ENCODE measurements at regions not wholly inside any gene's neighbourhood (a gene's known extent, or its start where the extent isn't known, plus 50 kb on each side); places are given as distances from the start of the nearest gene placed in this dataset.

DNA sequence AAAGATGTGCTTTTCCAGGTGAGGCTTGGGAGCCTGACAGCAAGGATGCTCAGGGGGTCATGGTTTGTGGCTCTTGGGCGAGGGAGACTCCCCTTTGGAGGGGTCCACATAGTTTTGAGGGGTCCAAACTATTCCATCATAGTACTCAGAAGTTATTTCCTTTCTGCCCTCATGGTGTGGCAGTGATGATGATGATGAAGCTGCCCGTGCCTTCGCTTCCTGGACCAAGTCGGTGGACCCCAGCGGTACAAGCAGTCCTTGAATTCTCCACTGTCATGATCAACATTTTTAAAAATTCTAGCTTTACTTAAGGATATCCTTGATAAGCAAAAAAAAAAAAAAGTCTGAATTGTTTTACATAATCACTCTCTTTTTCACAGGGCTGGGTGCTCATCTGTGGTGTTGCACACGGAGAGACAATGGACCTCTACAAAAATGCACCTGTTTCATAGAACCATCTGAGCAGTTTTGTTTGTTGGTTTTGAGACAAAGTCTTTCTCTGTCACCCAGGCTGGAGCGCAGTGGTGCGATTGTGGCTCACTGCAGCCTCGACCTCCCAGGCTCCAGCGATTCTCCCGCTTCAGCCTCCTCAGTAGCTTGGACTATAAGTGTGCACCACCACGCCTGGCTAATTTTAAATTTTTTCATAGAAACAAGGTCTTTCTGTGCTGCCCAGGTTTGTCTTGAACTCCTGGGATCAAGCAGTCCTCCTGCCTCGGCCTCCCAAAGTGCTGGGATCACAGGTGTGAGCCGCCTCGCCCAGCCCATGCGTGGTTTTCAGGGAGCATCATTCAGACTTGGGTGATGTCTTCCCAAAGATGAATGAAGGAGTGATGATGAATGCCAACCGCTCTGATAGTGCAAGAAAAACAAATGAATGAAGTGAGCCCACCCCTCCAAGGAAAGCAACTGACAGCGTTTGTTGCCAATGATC, 271.4 kb upstream of the HDAC4 start:
- TF ChIP-seq, protein P1, sequence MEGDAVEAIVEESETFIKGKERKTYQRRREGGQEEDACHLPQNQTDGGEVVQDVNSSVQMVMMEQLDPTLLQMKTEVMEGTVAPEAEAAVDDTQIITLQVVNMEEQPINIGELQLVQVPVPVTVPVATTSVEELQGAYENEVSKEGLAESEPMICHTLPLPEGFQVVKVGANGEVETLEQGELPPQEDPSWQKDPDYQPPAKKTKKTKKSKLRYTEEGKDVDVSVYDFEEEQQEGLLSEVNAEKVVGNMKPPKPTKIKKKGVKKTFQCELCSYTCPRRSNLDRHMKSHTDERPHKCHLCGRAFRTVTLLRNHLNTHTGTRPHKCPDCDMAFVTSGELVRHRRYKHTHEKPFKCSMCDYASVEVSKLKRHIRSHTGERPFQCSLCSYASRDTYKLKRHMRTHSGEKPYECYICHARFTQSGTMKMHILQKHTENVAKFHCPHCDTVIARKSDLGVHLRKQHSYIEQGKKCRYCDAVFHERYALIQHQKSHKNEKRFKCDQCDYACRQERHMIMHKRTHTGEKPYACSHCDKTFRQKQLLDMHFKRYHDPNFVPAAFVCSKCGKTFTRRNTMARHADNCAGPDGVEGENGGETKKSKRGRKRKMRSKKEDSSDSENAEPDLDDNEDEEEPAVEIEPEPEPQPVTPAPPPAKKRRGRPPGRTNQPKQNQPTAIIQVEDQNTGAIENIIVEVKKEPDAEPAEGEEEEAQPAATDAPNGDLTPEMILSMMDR (conservative IDR thresholded peaks at IDR 0.05; ENCODE audit: control insufficient read depth, insufficient read depth, low read depth, low read length) = no peak
- no peak for DNase-seq (ENCODE audit: low read depth)
- H3K4me3 ChIP-seq (ENCODE audit: control insufficient read depth, low read depth, low read length) = no peak overlapping the region

DNA sequence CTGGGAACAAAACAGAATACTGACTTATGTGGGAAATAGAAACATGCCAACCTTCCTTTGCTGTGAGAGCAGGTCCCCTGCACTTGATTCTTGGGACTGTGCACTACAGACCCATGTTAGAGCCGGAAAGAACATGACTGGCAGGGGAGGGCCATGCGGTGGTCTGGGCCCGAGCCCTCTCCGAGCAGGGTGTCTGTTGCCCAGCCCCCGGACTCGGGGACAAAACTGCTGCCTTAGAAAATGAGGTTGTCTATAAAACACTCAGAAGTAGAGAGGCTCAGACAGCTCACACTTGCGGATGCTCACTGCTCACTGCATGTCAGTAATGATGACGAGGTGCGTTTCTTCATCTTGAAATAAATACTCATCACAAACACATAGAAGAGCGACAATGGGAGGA, 270.7 kb upstream of the HDAC4 start:
- no peak for DNase-seq (ENCODE audit: low read depth)
- TF ChIP-seq, protein P1 (conservative IDR thresholded peaks at IDR 0.05; ENCODE audit: control insufficient read depth, insufficient read depth, low read depth, low read length) = no peak
- H3K4me3 ChIP-seq (ENCODE audit: control insufficient read depth, low read depth, low read length) = no peak overlapping the region

DNA sequence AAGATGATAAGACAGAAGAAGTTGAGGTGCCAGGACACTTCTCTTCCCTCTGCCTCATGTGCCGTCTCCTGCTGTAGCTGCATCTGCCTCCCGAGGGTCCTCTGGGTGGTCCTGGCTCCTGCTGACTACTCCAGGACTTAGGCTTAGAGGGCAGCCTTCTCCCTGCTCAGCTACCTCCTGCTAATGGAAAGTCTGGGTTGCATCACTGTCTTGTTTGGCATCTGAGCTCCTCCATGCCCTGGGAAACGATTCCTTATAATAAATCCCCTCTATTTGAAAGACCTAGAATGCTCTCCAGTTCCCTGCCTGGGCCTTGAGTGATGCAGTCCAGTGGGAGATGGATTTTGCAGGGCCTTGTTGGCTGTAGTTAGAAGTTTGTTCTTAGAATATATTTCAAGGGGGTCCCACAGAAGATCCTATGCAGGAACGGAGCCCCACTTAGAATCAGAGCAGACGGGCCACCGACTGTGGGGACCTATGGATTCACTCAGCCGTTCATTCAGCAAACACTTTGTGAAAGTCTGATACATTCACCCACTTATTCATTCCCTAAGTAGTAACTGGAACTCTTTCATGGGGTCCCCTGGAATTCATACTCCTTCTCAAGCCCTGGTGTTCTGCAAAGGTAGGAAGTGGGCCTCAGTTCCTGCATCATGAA, 269.8 kb upstream of the HDAC4 start:
- H3K4me3 ChIP-seq (ENCODE audit: control insufficient read depth, low read depth, low read length) = no peak overlapping the region
- TF ChIP-seq, protein P1 (conservative IDR thresholded peaks at IDR 0.05; ENCODE audit: control insufficient read depth, insufficient read depth, low read depth, low read length) = no peak
- DNase-seq (ENCODE audit: low read depth) = no peak

DNA sequence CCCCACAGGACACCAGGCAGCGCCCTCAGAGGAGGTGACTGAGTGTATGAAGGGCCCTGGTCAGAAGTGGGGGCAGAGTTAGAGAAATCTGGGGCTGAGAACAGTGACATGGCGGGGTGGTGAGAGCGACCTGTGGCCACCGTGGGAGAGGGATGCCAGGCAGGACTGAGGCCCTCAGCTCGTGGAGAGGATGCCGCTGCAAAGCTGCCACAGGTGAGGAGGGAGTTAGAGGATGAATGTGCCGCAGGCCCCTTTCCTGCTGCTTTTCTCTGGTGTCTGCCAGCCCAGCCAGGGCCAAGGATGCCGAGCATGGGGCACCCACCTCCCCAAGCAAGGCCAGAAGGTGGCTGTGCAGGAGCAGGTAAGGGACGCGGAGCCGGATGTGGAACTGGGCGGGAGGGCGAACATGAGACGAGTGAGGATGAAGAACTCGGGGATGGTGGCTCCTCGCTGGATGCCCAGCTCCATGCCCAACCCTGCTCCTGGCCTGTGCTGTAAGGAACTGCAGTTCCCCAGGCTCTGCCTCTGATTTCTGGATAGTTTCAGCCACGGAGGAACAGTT, 269.2 kb upstream of the HDAC4 start:
- H3K4me3 ChIP-seq (ENCODE audit: control insufficient read depth, low read depth, low read length) = no peak overlapping the region
- TF ChIP-seq, protein P1 (conservative IDR thresholded peaks at IDR 0.05; ENCODE audit: control insufficient read depth, insufficient read depth, low read depth, low read length) = no peak
- DNase-seq (ENCODE audit: low read depth) = no peak

DNA sequence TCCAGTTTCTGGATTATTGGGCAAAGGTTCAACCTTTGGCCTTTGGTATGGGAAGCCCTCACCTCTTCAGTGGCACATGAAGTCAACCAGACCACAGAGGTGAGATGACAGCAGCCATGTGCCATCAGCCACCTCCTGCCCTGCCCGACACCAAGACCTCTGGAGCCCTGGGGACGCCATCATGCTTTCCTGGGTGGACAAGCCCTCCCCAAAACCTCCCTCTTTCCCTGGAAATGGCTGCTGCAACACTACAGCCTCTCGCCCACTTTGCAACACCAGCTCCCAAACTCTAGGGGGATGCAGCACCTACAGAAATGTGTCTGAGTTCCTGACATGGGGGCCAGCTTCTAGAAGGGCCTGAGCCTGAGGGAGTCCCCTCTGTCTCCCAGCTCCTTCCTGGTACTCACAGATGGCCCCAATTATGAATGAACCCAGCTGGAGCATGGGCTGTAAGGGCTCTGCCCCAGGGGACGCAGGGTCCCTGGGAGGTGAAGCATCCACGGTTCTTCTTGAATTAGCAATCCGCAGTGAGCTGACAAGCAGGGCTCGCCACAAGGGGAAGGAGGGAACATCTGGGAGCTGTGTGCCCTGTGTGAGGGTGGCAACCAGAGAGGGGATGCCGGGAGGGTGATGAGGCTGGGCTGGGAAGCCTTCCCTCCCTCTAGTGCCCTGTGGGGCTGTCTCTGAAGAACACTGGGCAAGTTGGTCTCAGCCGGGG, 268.5 kb upstream of the HDAC4 start:
- no peak overlapping the region for H3K4me3 ChIP-seq (ENCODE audit: control insufficient read depth, low read depth, low read length)
- no peak for DNase-seq (ENCODE audit: low read depth)
- TF ChIP-seq, protein P1 (conservative IDR thresholded peaks at IDR 0.05; ENCODE audit: control insufficient read depth, insufficient read depth, low read depth, low read length) = no peak

DNA sequence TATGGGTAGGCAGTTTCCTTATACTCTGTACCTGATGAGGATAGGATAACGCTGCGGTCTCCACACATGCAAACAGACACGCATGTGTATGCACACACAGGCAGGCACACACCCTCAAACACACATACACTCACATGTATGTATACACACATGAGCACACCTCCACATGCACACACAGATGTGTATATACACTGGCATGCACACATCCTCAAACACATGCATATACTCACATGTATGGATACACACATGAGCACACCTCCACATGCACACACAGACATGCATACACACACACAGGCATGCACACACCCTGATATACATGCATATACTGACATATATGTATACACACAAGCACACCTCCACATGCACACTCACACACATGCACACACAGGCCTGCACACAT, 267.8 kb upstream of the HDAC4 start:
- TF ChIP-seq, protein P1 (conservative IDR thresholded peaks at IDR 0.05; ENCODE audit: control insufficient read depth, insufficient read depth, low read depth, low read length) = no peak
- no peak overlapping the region for H3K4me3 ChIP-seq (ENCODE audit: control insufficient read depth, low read depth, low read length)
- DNase-seq (ENCODE audit: low read depth) = no peak
